T-cell (primary cell): ENCODE measurements at regions not wholly inside any gene's neighbourhood (a gene's known extent, or its start where the extent isn't known, plus 50 kb on each side); places are given as distances from the start of the nearest gene placed in this dataset.
"Not testable (repeated sequence)": the region's sequence is repeated elsewhere in the genome, so short reads cannot be mapped to it uniquely, and the experiment has no call there.

Experiments
- ATAC-seq, 4 experiments: fragments of 200-7000 bp in 3 of 4; fragments of 150-1000 bp in 1 of 4; cut with Tn5 transposase; replicated peaks in 1 of 4; 1 replicate in 3 of 4; 2 replicates in 1 of 4; pipeline ENCODE4 v1.10.0; 2021; ENCODE audit warnings: moderate library complexity in 3 of 4, mild to moderate bottlenecking in 2 of 4, moderate number of reproducible peaks in 1 of 4
- CTCF ChIA-PET, 2 donors: fragments of 300-600 bp; sonication (Branson Sonifier 250); formaldehyde crosslinking; loops; one replicate each; lab custom pipeline; 2022; ENCODE audit warnings: antibody characterized with exemption in 2 of 2; lab: Charles Lee
- POLR2A ChIA-PET, 2 donors: fragments of 300-600 bp; sonication (Branson Sonifier 250); formaldehyde crosslinking; loops; one replicate each; lab custom pipeline; 2022; ENCODE audit warnings: antibody characterized with exemption in 2 of 2; lab: Charles Lee
- DNase-seq, 35 experiments: peaks; one replicate each; pipeline versions ENCODE4 v3.0.0 to v3.0.0-alpha.2; 2013 to 2023
- H3K27ac ChIP-seq: one replicate; pipeline ENCODE4 v1.5.1; 2013; ENCODE audit warnings: low read length
- H3K27me3 ChIP-seq, 2 experiments: replicated peaks in 1 of 2; 1 replicate in 1 of 2; 2 replicates in 1 of 2; pipeline versions ENCODE4 v1.6.1 to v1.7.0; 2013; ENCODE audit warnings: low read length in 1 of 2, mixed read lengths in 1 of 2; ENCODE audit not compliant: control insufficient read depth in 2 of 2, insufficient read depth in 2 of 2; ENCODE audit errors: extremely low read depth in 1 of 2
- H3K36me3 ChIP-seq, 2 donors: 1 replicate in 1 of 2; 2 replicates in 1 of 2; pipeline versions ENCODE4 v1.6.1 to v1.7.0; 2013; ENCODE audit warnings: low read length in 1 of 2; ENCODE audit not compliant: control insufficient read depth in 2 of 2, insufficient read depth in 1 of 2; ENCODE audit errors: extremely low read depth in 1 of 2
- H3K4me1 ChIP-seq, 2 experiments: 1 replicate in 1 of 2; 2 replicates in 1 of 2; pipeline versions ENCODE4 v1.6.1 to v1.7.0; 2013; ENCODE audit warnings: low read length in 2 of 2, mixed read lengths in 1 of 2; ENCODE audit not compliant: insufficient read depth in 2 of 2, control insufficient read depth in 1 of 2; ENCODE audit errors: extremely low read depth in 1 of 2
- H3K4me3 ChIP-seq, 2 donors: 1 replicate in 1 of 2; 2 replicates in 1 of 2; pipeline versions ENCODE4 v1.5.1 to v1.7.0; 2013; ENCODE audit warnings: mild to moderate bottlenecking in 2 of 2, low read length in 1 of 2, moderate library complexity in 1 of 2; ENCODE audit not compliant: control insufficient read depth in 1 of 2; ENCODE audit errors: extremely low read depth in 1 of 2
- H3K9me3 ChIP-seq: 2 replicates; pipeline ENCODE4 v1.7.0; 2013
- H3K27ac Mint-ChIP-seq, 2 donors: one replicate each; pipeline ENCODE4 v1.8.0; 2020 to 2021; ENCODE audit warnings: mild to moderate bottlenecking in 2 of 2, mixed read lengths in 2 of 2
- H3K27me3 Mint-ChIP-seq, 2 donors: one replicate each; pipeline ENCODE4 v1.8.0; 2021 to 2022; ENCODE audit warnings: mixed read lengths in 2 of 2
- H3K36me3 Mint-ChIP-seq: one replicate; pipeline ENCODE4 v1.8.0; 2021; ENCODE audit warnings: mixed read lengths
- H3K4me1 Mint-ChIP-seq, 3 donors: one replicate each; pipeline ENCODE4 v1.8.0; 2020 to 2022; ENCODE audit warnings: mixed read lengths in 3 of 3, mild to moderate bottlenecking in 1 of 3
- H3K4me3 Mint-ChIP-seq, 3 donors: one replicate each; pipeline ENCODE4 v1.8.0; 2020 to 2022; ENCODE audit warnings: mild to moderate bottlenecking in 3 of 3, mixed read lengths in 3 of 3, moderate library complexity in 3 of 3
- H3K9me3 Mint-ChIP-seq, 3 donors: one replicate each; pipeline ENCODE4 v1.8.0; 2020 to 2022; ENCODE audit warnings: mixed read lengths in 3 of 3
- WGBS: methylation state at CpG from one replicate; pipeline ENCODE4 v1.1.5; 2013; ENCODE audit warnings: missing lambda C conversion rate; ENCODE audit not compliant: insufficient coverage; 5-methylcytosine and 5-hydroxymethylcytosine counted together

GRCh38 chr1:143672983-143673382, 298.8 kb downstream of the FAM72C start:
- Histone ChIP-seq H3K9me3 (no peaks in the 10 kb centered on the region), H3K27me3 (peaks cover 0 to 16% of the 10 kb centered on the region in 2 experiments), H3K36me3 (no peaks in the 10 kb centered on the region), H3K4me1 (no peaks in the 10 kb centered on the region), H3K27ac (no peak overlapping the region), H3K4me3 (no peak overlapping the region)
- ATAC-seq (no peak), DNase-seq (no peak)
- Mint-ChIP-seq H3K9me3 (peaks cover 0 to 19% (median 13%) of the 10 kb centered on the region in 3 donors), H3K27ac (no peak overlapping the region), H3K4me3 (no peak overlapping the region), H3K27me3 (peaks cover 0 to 47% of the 10 kb centered on the region in 2 donors), H3K36me3 (peaks cover 7% of the 10 kb centered on the region), H3K4me1 (no peaks in the 10 kb centered on the region)
- ChIA-PET POLR2A (no interaction called here), CTCF (no interaction called here)
- WGBS: no CpG with 5 or more reads among the region's 2 CpGs

DNA sequence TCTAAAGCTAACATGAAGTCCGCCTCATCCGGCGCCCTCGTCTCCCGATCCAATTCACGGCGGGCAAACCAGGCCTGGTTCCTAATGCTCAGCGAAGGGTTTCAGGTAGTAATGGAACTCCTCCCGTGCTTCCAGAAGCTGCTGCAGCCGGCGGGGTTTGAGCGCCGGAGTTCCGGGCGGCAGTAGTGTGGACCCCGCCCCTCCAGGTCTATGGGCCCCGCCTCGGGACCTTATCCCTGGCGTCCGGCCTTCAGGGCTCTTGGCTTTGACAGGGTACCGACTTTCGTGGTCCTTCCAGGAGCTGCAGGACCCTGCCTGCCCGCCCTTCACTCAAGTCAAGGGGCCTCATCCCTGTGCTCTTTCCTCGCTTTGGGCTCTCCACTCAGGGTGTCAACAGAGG, 304.1 kb downstream of the FAM72C start:
- Mint-ChIP-seq H3K27me3 (peaks cover 0 to 67% of the 10 kb centered on the region in 2 donors), H3K4me1 (no peaks in the 10 kb centered on the region), H3K4me3 (no peak overlapping the region), H3K9me3 (peaks cover 0 to 25% (median 13%) of the 10 kb centered on the region in 3 donors), H3K27ac (no peak overlapping the region), H3K36me3 (peaks cover 7% of the 10 kb centered on the region)
- CTCF ChIA-PET: no interaction called here
- Histone ChIP-seq H3K27me3 (peaks cover 0 to 37% of the 10 kb centered on the region in 2 experiments), H3K27ac (no peak overlapping the region), H3K9me3 (no peaks in the 10 kb centered on the region), H3K4me3 (no peak overlapping the region), H3K36me3 (no peaks in the 10 kb centered on the region), H3K4me1 (no peaks in the 10 kb centered on the region)
- ATAC-seq: no peak
- 30% methylated on average over 24 of the region's 24 CpGs for WGBS
- POLR2A ChIA-PET: no interaction called here
- DNase-seq: no peak

DNA sequence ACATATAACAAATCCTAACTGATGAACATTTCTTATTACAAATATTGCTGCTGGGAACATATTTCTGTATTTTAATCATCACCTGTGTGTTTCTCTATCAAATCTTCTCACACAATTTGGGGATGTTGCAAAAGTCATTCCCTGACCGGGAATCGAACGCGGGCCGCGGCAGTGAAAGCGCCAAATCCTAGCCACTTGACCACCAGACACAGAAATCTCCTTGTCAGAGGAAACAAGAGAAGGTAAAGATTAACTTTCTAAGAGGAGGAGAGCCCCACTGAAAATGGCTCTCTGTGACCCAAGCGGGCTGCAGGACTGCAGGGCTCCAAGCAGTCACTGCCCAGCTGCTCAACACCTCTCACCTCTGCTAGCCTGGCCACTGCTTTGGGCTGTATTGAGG, 304.9 kb downstream of the FAM72C start:
- Histone ChIP-seq H3K9me3 (no peaks in the 10 kb centered on the region), H3K27me3 (peaks cover 0 to 41% of the 10 kb centered on the region in 2 experiments), H3K4me1 (no peaks in the 10 kb centered on the region), H3K27ac (no peak overlapping the region), H3K4me3 (no peak overlapping the region), H3K36me3 (no peaks in the 10 kb centered on the region)
- ATAC-seq (no peak), DNase-seq (no peak)
- Mint-ChIP-seq H3K4me1 (peaks cover 0 to 4% (median 2%) of the 10 kb centered on the region in 3 donors), H3K9me3 (peaks cover 0 to 25% (median 13%) of the 10 kb centered on the region in 3 donors), H3K27me3 (peaks cover 0 to 73% of the 10 kb centered on the region in 2 donors), H3K36me3 (peaks cover 7% of the 10 kb centered on the region), H3K4me3 (no peak overlapping the region), H3K27ac (no peak overlapping the region)
- ChIA-PET CTCF (no interaction called here), POLR2A (no interaction called here)
- 30% methylated on average over 1 of the region's 8 CpGs for WGBS

- POLR2A ChIA-PET: no interaction called here
- 57% methylated on average over 5 of the region's 9 CpGs for WGBS
- Histone ChIP-seq H3K36me3 (no peaks in the 10 kb centered on the region), H3K4me1 (peaks cover 0 to 6% of the 10 kb centered on the region in 2 experiments), H3K9me3 (no peaks in the 10 kb centered on the region), H3K27ac (no peak overlapping the region), H3K27me3 (peaks cover 0 to 54% of the 10 kb centered on the region in 2 experiments), H3K4me3 (no peak overlapping the region)
- DNase-seq: no peak
- Mint-ChIP-seq H3K4me1 (peaks cover 0 to 10% (median 9%) of the 10 kb centered on the region in 3 donors), H3K4me3 (no peak overlapping the region), H3K9me3 (peaks cover 0 to 25% (median 13%) of the 10 kb centered on the region in 3 donors), H3K27me3 (peaks cover 0 to 85% of the 10 kb centered on the region in 2 donors), H3K36me3 (peaks cover 7% of the 10 kb centered on the region), H3K27ac (no peak overlapping the region)
- CTCF ChIA-PET: no interaction called here
- no peak for ATAC-seq
Observed at GRCh38 chr1:143665606-143666005, 306.2 kb downstream of the FAM72C start.

DNA sequence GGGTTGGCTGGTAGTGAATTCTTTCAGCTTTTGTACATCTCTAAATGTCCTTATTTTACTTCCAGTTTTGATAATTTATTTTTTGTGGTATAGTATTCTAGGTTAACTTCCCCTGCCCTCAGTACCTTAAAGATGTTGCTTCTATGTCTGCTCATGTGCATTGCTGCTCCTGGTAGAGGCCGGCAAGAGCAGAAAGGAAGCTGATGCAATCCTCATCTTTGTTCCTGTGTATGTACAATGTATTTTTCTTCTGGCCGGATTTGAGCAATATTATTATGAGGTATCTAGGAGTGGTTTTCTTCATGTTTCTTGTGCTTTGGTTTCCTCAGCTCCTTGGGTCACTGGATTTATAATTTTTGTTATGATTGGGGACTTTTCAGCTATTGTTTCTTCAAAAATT, 308.7 kb downstream of the FAM72C start:
- POLR2A ChIA-PET: not testable (repeated sequence)

GRCh38 chr1:143661418-143662101, 310.2 kb downstream of the FAM72C start:
- Mint-ChIP-seq H3K27me3 (peaks cover 0 to 86% of the 10 kb centered on the region in 2 donors), H3K4me1 (peaks cover 0 to 14% (median 9%) of the 10 kb centered on the region in 3 donors), H3K9me3 (peaks cover 0 to 22% (median 4%) of the 10 kb centered on the region in 3 donors), H3K27ac (peak overlapping the region in 1 of 2 donors; percentile 79), H3K4me3 (peak overlapping the region in 2 of 3 donors; percentile 4 to 46), H3K36me3 (no peaks in the 10 kb centered on the region)
- WGBS: 9% methylated on average over 42 of the region's 47 CpGs
- POLR2A ChIA-PET: no interaction called here
- DNase-seq: no peak
- no peaks in the 10 kb centered on the region for H3K9me3 ChIP-seq
- ATAC-seq: no peak
- H3K4me1 ChIP-seq: peaks cover 0 to 6% of the 10 kb centered on the region in 2 experiments
- H3K36me3 ChIP-seq: no peaks in the 10 kb centered on the region
- peaks cover 2 to 46% of the 10 kb centered on the region in 2 experiments for H3K27me3 ChIP-seq
- CTCF ChIA-PET: no interaction called here
- H3K4me3 ChIP-seq: no peak overlapping the region
- no peak overlapping the region for H3K27ac ChIP-seq

More for the DNA sequence above, 308.7 kb downstream of the FAM72C start:
- H3K27me3 Mint-ChIP-seq: peaks cover 0 to 92% of the 10 kb centered on the region in 2 donors
- H3K36me3 Mint-ChIP-seq, CTCF ChIA-PET, H3K4me3 Mint-ChIP-seq, H3K36me3 ChIP-seq, DNase-seq, H3K4me3 ChIP-seq, ATAC-seq, H3K27ac Mint-ChIP-seq, H3K27ac ChIP-seq, H3K4me1 ChIP-seq, H3K9me3 ChIP-seq: not testable (repeated sequence)
- WGBS: no CpG with 5 or more reads among the region's 2 CpGs
- peaks cover 0 to 14% (median 9%) of the 10 kb centered on the region in 3 donors for H3K4me1 Mint-ChIP-seq
- peaks cover 2 to 57% of the 10 kb centered on the region in 2 experiments for H3K27me3 ChIP-seq
- peaks cover 0 to 19% (median 3%) of the 10 kb centered on the region in 3 donors for H3K9me3 Mint-ChIP-seq
